Gastroesophageal sphincter (tissue), 4 donors: ENCODE measurements at regions not wholly inside any gene's neighbourhood (a gene's known extent, or its start where the extent isn't known, plus 50 kb on each side); places are given as distances from the start of the nearest gene placed in this dataset.

Experiments used
- ATAC-seq: fragments of 150-250 bp; one replicate; pipeline ENCODE4 v1.9.1; 2016; ENCODE audit warnings: mild to moderate bottlenecking, moderate library complexity
- H3K27ac ChIP-seq, 4 donors: fragments of 200-600 bp; sonication (generic) in 3 of 4; 1 replicate in 3 of 4; 2 replicates in 1 of 4; pipeline ENCODE4 v1.5.1; 2016 to 2019
- H3K27me3 ChIP-seq: fragments of 200-600 bp; sonication (generic); one replicate; pipeline ENCODE4 v1.5.1; 2019
- H3K36me3 ChIP-seq, 2 donors: fragments of 200-600 bp; sonication (generic); one replicate each; pipeline ENCODE4 v1.5.1; 2019; ENCODE audit warnings: control low read depth in 1 of 2
- H3K4me1 ChIP-seq, 3 donors: fragments of 200-600 bp; sonication (generic); 1 replicate in 2 of 3; 2 replicates in 1 of 3; pipeline ENCODE4 v1.5.1; 2016 to 2019; ENCODE audit warnings: control low read depth in 2 of 3
- H3K4me3 ChIP-seq, 2 donors: fragments of 200-600 bp; sonication (generic); one replicate each; pipeline ENCODE4 v1.5.1; 2019; ENCODE audit warnings: mild to moderate bottlenecking in 1 of 2, moderate library complexity in 1 of 2
- H3K9me3 ChIP-seq, 3 donors: fragments of 200-600 bp; sonication (generic); one replicate each; pipeline ENCODE4 v1.5.1; 2017 to 2019; ENCODE audit warnings: control low read depth in 2 of 3
- EP300 ChIP-seq: sonication (generic); formaldehyde crosslinking; IDR thresholded peaks from one replicate; pipeline ENCODE4 v1.6.1; 2017; ENCODE audit warnings: antibody characterized with exemption, mild to moderate bottlenecking
- POLR2A ChIP-seq, 2 donors: fragments of 450-650 bp; IDR thresholded peaks; one replicate each; pipeline ENCODE4 v1.6.1; 2017; ENCODE audit warnings: antibody characterized with exemption in 2 of 2, mild to moderate bottlenecking in 2 of 2, moderate library complexity in 1 of 2
- POLR2AphosphoS5 ChIP-seq: sonication (generic); formaldehyde crosslinking; IDR thresholded peaks from one replicate; pipeline ENCODE4 v1.6.1; 2017; ENCODE audit warnings: antibody characterized with exemption
- WGBS, 2 donors: methylation state at CpG; one replicate each; pipeline ENCODE4 v1.1.5; 2018; ENCODE audit warnings: low coverage in 1 of 2; 5-methylcytosine and 5-hydroxymethylcytosine counted together
- TF ChIP-seq, protein P1 (sequence below), 4 experiments: fragments of 200-600 bp in 2 of 4; fragments of 450-650 bp in 2 of 4; sonication (generic) in 1 of 4; IDR thresholded peaks; one replicate each; pipeline ENCODE4 v1.5.1; 2017 to 2019; ENCODE audit warnings: antibody characterized with exemption in 4 of 4, mild to moderate bottlenecking in 2 of 4, moderate library complexity in 2 of 4

GRCh38 chr6:104182811-104183210 is 676.9 kb downstream of the HACE1 start:
- no peaks in the 10 kb centered on the region for H3K4me1 ChIP-seq
- no peak for ATAC-seq
- no peak overlapping the region for H3K4me3 ChIP-seq
- WGBS, 2 donors = 60 to 66% methylated on average over 1 to 2 of the region's 2 CpGs
- H3K27me3 ChIP-seq = no peaks in the 10 kb centered on the region
- no peak overlapping the region for H3K27ac ChIP-seq
- no peaks in the 10 kb centered on the region for H3K36me3 ChIP-seq
- TF ChIP-seq, protein P1, sequence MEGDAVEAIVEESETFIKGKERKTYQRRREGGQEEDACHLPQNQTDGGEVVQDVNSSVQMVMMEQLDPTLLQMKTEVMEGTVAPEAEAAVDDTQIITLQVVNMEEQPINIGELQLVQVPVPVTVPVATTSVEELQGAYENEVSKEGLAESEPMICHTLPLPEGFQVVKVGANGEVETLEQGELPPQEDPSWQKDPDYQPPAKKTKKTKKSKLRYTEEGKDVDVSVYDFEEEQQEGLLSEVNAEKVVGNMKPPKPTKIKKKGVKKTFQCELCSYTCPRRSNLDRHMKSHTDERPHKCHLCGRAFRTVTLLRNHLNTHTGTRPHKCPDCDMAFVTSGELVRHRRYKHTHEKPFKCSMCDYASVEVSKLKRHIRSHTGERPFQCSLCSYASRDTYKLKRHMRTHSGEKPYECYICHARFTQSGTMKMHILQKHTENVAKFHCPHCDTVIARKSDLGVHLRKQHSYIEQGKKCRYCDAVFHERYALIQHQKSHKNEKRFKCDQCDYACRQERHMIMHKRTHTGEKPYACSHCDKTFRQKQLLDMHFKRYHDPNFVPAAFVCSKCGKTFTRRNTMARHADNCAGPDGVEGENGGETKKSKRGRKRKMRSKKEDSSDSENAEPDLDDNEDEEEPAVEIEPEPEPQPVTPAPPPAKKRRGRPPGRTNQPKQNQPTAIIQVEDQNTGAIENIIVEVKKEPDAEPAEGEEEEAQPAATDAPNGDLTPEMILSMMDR (IDR thresholded peaks at IDR 0.05) = no peak
- TF ChIP-seq POLR2AphosphoS5 = no peak
- no peak for TF ChIP-seq POLR2A (IDR thresholded peaks at IDR 0.05)
- TF ChIP-seq EP300 = no peak
- H3K9me3 ChIP-seq = no peaks in the 10 kb centered on the region

GRCh38 chr6:104173668-104174067 is 686.1 kb downstream of the HACE1 start:
- Histone ChIP-seq H3K36me3 (no peaks in the 10 kb centered on the region), H3K9me3 (no peaks in the 10 kb centered on the region), H3K27me3 (no peaks in the 10 kb centered on the region), H3K27ac (no peak overlapping the region), H3K4me1 (no peaks in the 10 kb centered on the region), H3K4me3 (no peak overlapping the region)
- no peak for ATAC-seq
- TF ChIP-seq POLR2AphosphoS5 (no peak), POLR2A (IDR thresholded peaks at IDR 0.05) (no peak), EP300 (no peak)
- TF ChIP-seq, protein P1 (IDR thresholded peaks at IDR 0.05) = no peak
- 50 to 93% methylated on average over 1 of the region's 1 CpG for WGBS, 2 donors

DNA sequence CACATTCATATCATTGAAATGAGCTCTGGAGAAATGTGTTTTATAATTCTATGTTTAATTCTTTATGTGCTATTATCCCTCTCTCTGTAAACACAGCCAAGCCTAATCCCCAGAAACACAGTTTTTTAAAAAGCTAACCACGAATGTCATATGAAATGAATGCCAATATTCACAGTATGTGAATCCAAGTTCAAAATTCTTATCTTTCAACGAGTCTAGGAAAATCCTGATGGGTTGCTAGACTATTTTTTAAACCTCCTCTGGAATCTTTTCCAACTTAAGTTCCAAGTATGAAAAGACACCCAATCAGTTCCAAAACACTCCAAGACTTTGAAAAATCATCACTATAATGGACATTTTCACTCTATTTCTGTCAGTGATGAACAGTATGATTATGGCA is 689.3 kb downstream of the HACE1 start:
- H3K9me3 ChIP-seq = peaks cover 0 to 3% (median 0%) of the 10 kb centered on the region in 3 donors
- H3K27me3 ChIP-seq = no peaks in the 10 kb centered on the region
- no peaks in the 10 kb centered on the region for H3K36me3 ChIP-seq
- TF ChIP-seq POLR2A (IDR thresholded peaks at IDR 0.05) (no peak), POLR2AphosphoS5 (no peak), EP300 (no peak)
- TF ChIP-seq, protein P1 (IDR thresholded peaks at IDR 0.05) = no peak
- H3K4me3 ChIP-seq = no peak overlapping the region
- no peak overlapping the region for H3K27ac ChIP-seq
- ATAC-seq = no peak
- no peaks in the 10 kb centered on the region for H3K4me1 ChIP-seq
- WGBS, 2 donors = 13 to 25% methylated on average over 2 of the region's 2 CpGs

GRCh38 chr6:104166055-104166668 is 693.6 kb downstream of the HACE1 start:
- no peak overlapping the region for H3K27ac ChIP-seq
- no peak overlapping the region for H3K4me3 ChIP-seq
- TF ChIP-seq, protein P1 (IDR thresholded peaks at IDR 0.05) = no peak
- TF ChIP-seq POLR2AphosphoS5 (no peak), EP300 (no peak), POLR2A (IDR thresholded peaks at IDR 0.05) (no peak)
- no peaks in the 10 kb centered on the region for H3K27me3 ChIP-seq
- H3K4me1 ChIP-seq = no peaks in the 10 kb centered on the region
- no peaks in the 10 kb centered on the region for H3K36me3 ChIP-seq
- H3K9me3 ChIP-seq = peaks cover 0 to 13% (median 0%) of the 10 kb centered on the region in 3 donors
- ATAC-seq = no peak

- TF ChIP-seq, protein P1 (IDR thresholded peaks at IDR 0.05) = no peak
- TF ChIP-seq POLR2A (IDR thresholded peaks at IDR 0.05) (no peak), POLR2AphosphoS5 (no peak), EP300 (no peak)
- no peaks in the 10 kb centered on the region for H3K27me3 ChIP-seq
- no peak overlapping the region for H3K27ac ChIP-seq
- H3K36me3 ChIP-seq = no peaks in the 10 kb centered on the region
- no peaks in the 10 kb centered on the region for H3K4me1 ChIP-seq
- no peak for ATAC-seq
- WGBS, 2 donors = 84 to 100% methylated on average over 3 to 4 of the region's 5 CpGs
- H3K4me3 ChIP-seq = no peak overlapping the region
- H3K9me3 ChIP-seq = peaks cover 0 to 13% (median 0%) of the 10 kb centered on the region in 3 donors
Observed at GRCh38 chr6:104162036-104162669, 697.6 kb downstream of the HACE1 start.
